Astrocyte of the spinal cord (primary cell): ENCODE measurements at regions not wholly inside any gene's neighbourhood (a gene's known extent, or its start where the extent isn't known, plus 50 kb on each side); places are given as distances from the start of the nearest gene placed in this dataset.

Experiments
- DNase-seq: peaks from one replicate; pipeline ENCODE4 v3.0.0; 2011; ENCODE audit warnings: low read depth, low spot score
- H3K4me3 ChIP-seq: 2 replicates; pipeline ENCODE4 v1.5.1; 2011; ENCODE audit warnings: low read depth, mild to moderate bottlenecking, low read length, moderate library complexity
- CTCF ChIP-seq: IDR thresholded peaks from 2 replicates; pipeline ENCODE4 v1.5.1; 2012; ENCODE audit warnings: low read depth, mild to moderate bottlenecking, low read length, inconsistent platforms
- in situ Hi-C: cut with HindIII; loops from 2 replicates; pipeline ENCODE4 v1.10.0; 2017; ENCODE audit warnings: low sequenced_read_pairs

GRCh38 chr7:132647311-132647710 is 71.0 kb upstream of the PLXNA4 start:
- no peak for TF ChIP-seq CTCF
- no peak overlapping the region for H3K4me3 ChIP-seq
- DNase-seq, result no peak
- in situ Hi-C loops, result no loop called here

GRCh38 chr7:132646052-132646451 is 69.8 kb upstream of the PLXNA4 start:
- in situ Hi-C loops, result no loop called here
- H3K4me3 ChIP-seq, result no peak overlapping the region
- DNase-seq, result no peak
- no peak for TF ChIP-seq CTCF

- no peak overlapping the region for H3K4me3 ChIP-seq
- TF ChIP-seq CTCF, result no peak
- in situ Hi-C loops, result no loop called here
- DNase-seq, result no peak
Measured at GRCh38 chr7:132643302-132643701, 67.0 kb upstream of the PLXNA4 start.

GRCh38 chr7:132641238-132641637 is 65.0 kb upstream of the PLXNA4 start:
- H3K4me3 ChIP-seq, result no peak overlapping the region
- no peak for TF ChIP-seq CTCF
- DNase-seq, result no peak
- in situ Hi-C loops, result no loop called here

- no peak for DNase-seq
- no peak overlapping the region for H3K4me3 ChIP-seq
- in situ Hi-C loops, result no loop called here
- no peak for TF ChIP-seq CTCF
Measured at GRCh38 chr7:132639983-132640382, 63.7 kb upstream of the PLXNA4 start.

- DNase-seq, result no peak
- no peak for TF ChIP-seq CTCF
- in situ Hi-C loops, result no loop called here
- H3K4me3 ChIP-seq, result no peak overlapping the region
Measured at GRCh38 chr7:132638000-132638399, 61.7 kb upstream of the PLXNA4 start.

GRCh38 chr7:132636581-132636980 is 60.3 kb upstream of the PLXNA4 start:
- in situ Hi-C loops, result no loop called here
- H3K4me3 ChIP-seq, result no peak overlapping the region
- no peak for DNase-seq
- TF ChIP-seq CTCF, result no peak
